ENCODE measurements at regions not wholly inside any gene's neighbourhood (a gene's known extent, or its start where the extent isn't known, plus 50 kb on each side); places are given as distances from the start of the nearest gene placed in this dataset.

GRCh38 chr10:78857193-78857592, 211.6 kb upstream of the ZMIZ1 start:
- Mint-ChIP-seq H3K4me1 (no peaks in the 10 kb centered on the region), H3K36me3 (no peaks in the 10 kb centered on the region), H3K4me3 (no peak overlapping the region), H3K27ac (no peak overlapping the region), H3K27me3 (peaks cover 0 to 4% (median 0%) of the 10 kb centered on the region in 5 donors), H3K9me3 (no peaks in the 10 kb centered on the region)
- Histone ChIP-seq H3K4me1 (ENCODE audit: control insufficient read depth in 2 of 2, insufficient read depth in 2 of 2, low read length in 2 of 2) (no peaks in the 10 kb centered on the region), H3K9me3 (ENCODE audit: control insufficient read depth in 2 of 3, low read length in 3 of 3) (no peaks in the 10 kb centered on the region), H3K27me3 (ENCODE audit: control insufficient read depth in 2 of 2, insufficient read depth in 2 of 2, low read length in 2 of 2) (no peaks in the 10 kb centered on the region), H3K27ac (ENCODE audit: low read depth, low read length) (no peak overlapping the region), H3K4me3 (ENCODE audit: low read length) (no peak overlapping the region), H3K36me3 (ENCODE audit: control insufficient read depth in 2 of 3, insufficient read depth in 3 of 3, low read length in 3 of 3) (no peaks in the 10 kb centered on the region)
- intact Hi-C loops (cut with micrococcal nuclease): no loop called here
- DNase-seq (no peak), ATAC-seq (no peak)
- POLR2A ChIA-PET: no interaction called here
- CTCF ChIA-PET: no interaction called here

GRCh38 chr10:78859266-78859665, 209.5 kb upstream of the ZMIZ1 start:
- no peaks in the 10 kb centered on the region for H3K9me3 Mint-ChIP-seq
- ATAC-seq (no peak), DNase-seq (no peak)
- no peaks in the 10 kb centered on the region for H3K36me3 Mint-ChIP-seq
- no peak overlapping the region for H3K27ac Mint-ChIP-seq
- no peaks in the 10 kb centered on the region for H3K27me3 ChIP-seq (ENCODE audit: control insufficient read depth in 2 of 2, insufficient read depth in 2 of 2, low read length in 2 of 2)
- CTCF ChIA-PET: no interaction called here
- H3K4me3 Mint-ChIP-seq: no peak overlapping the region
- H3K27ac ChIP-seq (ENCODE audit: low read depth, low read length): no peak overlapping the region
- no peaks in the 10 kb centered on the region for H3K4me1 ChIP-seq (ENCODE audit: control insufficient read depth in 2 of 2, insufficient read depth in 2 of 2, low read length in 2 of 2)
- POLR2A ChIA-PET: no interaction called here
- H3K4me1 Mint-ChIP-seq: no peaks in the 10 kb centered on the region
- intact Hi-C loops (cut with micrococcal nuclease): no loop called here
- no peaks in the 10 kb centered on the region for H3K36me3 ChIP-seq (ENCODE audit: control insufficient read depth in 2 of 3, insufficient read depth in 3 of 3, low read length in 3 of 3)
- H3K4me3 ChIP-seq (ENCODE audit: low read length): no peak overlapping the region
- H3K9me3 ChIP-seq (ENCODE audit: control insufficient read depth in 2 of 3, low read length in 3 of 3): no peaks in the 10 kb centered on the region
- peaks cover 0 to 6% (median 0%) of the 10 kb centered on the region in 5 donors for H3K27me3 Mint-ChIP-seq

- Histone ChIP-seq H3K4me1 (ENCODE audit: control insufficient read depth in 2 of 2, insufficient read depth in 2 of 2, low read length in 2 of 2) (no peaks in the 10 kb centered on the region), H3K27me3 (ENCODE audit: control insufficient read depth in 2 of 2, insufficient read depth in 2 of 2, low read length in 2 of 2) (no peaks in the 10 kb centered on the region), H3K27ac (ENCODE audit: low read depth, low read length) (no peak overlapping the region), H3K4me3 (ENCODE audit: low read length) (no peak overlapping the region), H3K36me3 (ENCODE audit: control insufficient read depth in 2 of 3, insufficient read depth in 3 of 3, low read length in 3 of 3) (no peaks in the 10 kb centered on the region), H3K9me3 (ENCODE audit: control insufficient read depth in 2 of 3, low read length in 3 of 3) (no peaks in the 10 kb centered on the region)
- H3K9me3 Mint-ChIP-seq: no peaks in the 10 kb centered on the region
- peaks cover 0 to 6% (median 0%) of the 10 kb centered on the region in 5 donors for H3K27me3 Mint-ChIP-seq
- DNase-seq (no peak), ATAC-seq (no peak)
- no peak overlapping the region for H3K4me3 Mint-ChIP-seq
- ChIA-PET CTCF (interaction anchor here (0.6 kb wide), 1 partner anchor 436 kb away, joined by 3 read pairs; no protein-coding TSS in a partner anchor), POLR2A (no interaction called here)
- no peak overlapping the region for H3K27ac Mint-ChIP-seq
- intact Hi-C loops (cut with micrococcal nuclease): no loop called here
- no peaks in the 10 kb centered on the region for H3K4me1 Mint-ChIP-seq
- no peaks in the 10 kb centered on the region for H3K36me3 Mint-ChIP-seq
Measured at GRCh38 chr10:78859769-78860168, 209.0 kb upstream of the ZMIZ1 start.

- H3K9me3 Mint-ChIP-seq: no peaks in the 10 kb centered on the region
- no peaks in the 10 kb centered on the region for H3K9me3 ChIP-seq (ENCODE audit: control insufficient read depth in 2 of 3, low read length in 3 of 3)
- ATAC-seq (no peak), DNase-seq (no peak)
- CTCF ChIA-PET: interaction anchor here (0.6 kb wide), 1 partner anchor 437 kb away, joined by 3 read pairs; no protein-coding TSS in a partner anchor
- no peaks in the 10 kb centered on the region for H3K36me3 ChIP-seq (ENCODE audit: control insufficient read depth in 2 of 3, insufficient read depth in 3 of 3, low read length in 3 of 3)
- intact Hi-C loops (cut with micrococcal nuclease): no loop called here
- H3K27me3 Mint-ChIP-seq: peaks cover 0 to 6% (median 0%) of the 10 kb centered on the region in 5 donors
- no peak overlapping the region for H3K27ac ChIP-seq (ENCODE audit: low read depth, low read length)
- H3K4me3 ChIP-seq (ENCODE audit: low read length): no peak overlapping the region
- POLR2A ChIA-PET: no interaction called here
- no peaks in the 10 kb centered on the region for H3K27me3 ChIP-seq (ENCODE audit: control insufficient read depth in 2 of 2, insufficient read depth in 2 of 2, low read length in 2 of 2)
- no peak overlapping the region for H3K27ac Mint-ChIP-seq
- no peaks in the 10 kb centered on the region for H3K4me1 Mint-ChIP-seq
- no peaks in the 10 kb centered on the region for H3K4me1 ChIP-seq (ENCODE audit: control insufficient read depth in 2 of 2, insufficient read depth in 2 of 2, low read length in 2 of 2)
- H3K4me3 Mint-ChIP-seq: no peak overlapping the region
- no peaks in the 10 kb centered on the region for H3K36me3 Mint-ChIP-seq
Measured at GRCh38 chr10:78860260-78860914, 208.4 kb upstream of the ZMIZ1 start.

GRCh38 chr10:78861529-78862327, 207.0 kb upstream of the ZMIZ1 start:
- POLR2A ChIA-PET: no interaction called here
- ATAC-seq (no peak), DNase-seq (no peak)
- Histone ChIP-seq H3K36me3 (ENCODE audit: control insufficient read depth in 2 of 3, insufficient read depth in 3 of 3, low read length in 3 of 3) (no peaks in the 10 kb centered on the region), H3K9me3 (ENCODE audit: control insufficient read depth in 2 of 3, low read length in 3 of 3) (no peaks in the 10 kb centered on the region), H3K4me3 (ENCODE audit: low read length) (no peak overlapping the region), H3K27ac (ENCODE audit: low read depth, low read length) (no peak overlapping the region), H3K27me3 (ENCODE audit: control insufficient read depth in 2 of 2, insufficient read depth in 2 of 2, low read length in 2 of 2) (no peaks in the 10 kb centered on the region), H3K4me1 (ENCODE audit: control insufficient read depth in 2 of 2, insufficient read depth in 2 of 2, low read length in 2 of 2) (no peaks in the 10 kb centered on the region)
- intact Hi-C loops (cut with micrococcal nuclease): no loop called here
- H3K4me3 Mint-ChIP-seq: no peak overlapping the region
- H3K27me3 Mint-ChIP-seq: peaks cover 0 to 6% (median 0%) of the 10 kb centered on the region in 5 donors
- no peaks in the 10 kb centered on the region for H3K36me3 Mint-ChIP-seq
- H3K27ac Mint-ChIP-seq: peak overlapping the region in 1 of 9 donors; percentile 41
- no peaks in the 10 kb centered on the region for H3K9me3 Mint-ChIP-seq
- H3K4me1 Mint-ChIP-seq: no peaks in the 10 kb centered on the region
- CTCF ChIA-PET: no interaction called here

- DNase-seq (no peak), ATAC-seq (no peak)
- Mint-ChIP-seq H3K36me3 (no peaks in the 10 kb centered on the region), H3K27ac (no peak overlapping the region), H3K4me3 (no peak overlapping the region), H3K27me3 (peaks cover 0 to 6% (median 0%) of the 10 kb centered on the region in 5 donors), H3K9me3 (no peaks in the 10 kb centered on the region), H3K4me1 (no peaks in the 10 kb centered on the region)
- no peak overlapping the region for H3K4me3 ChIP-seq (ENCODE audit: low read length)
- no peaks in the 10 kb centered on the region for H3K36me3 ChIP-seq (ENCODE audit: control insufficient read depth in 2 of 3, insufficient read depth in 3 of 3, low read length in 3 of 3)
- no peaks in the 10 kb centered on the region for H3K27me3 ChIP-seq (ENCODE audit: control insufficient read depth in 2 of 2, insufficient read depth in 2 of 2, low read length in 2 of 2)
- intact Hi-C loops (cut with micrococcal nuclease): no loop called here
- ChIA-PET CTCF (no interaction called here), POLR2A (no interaction called here)
- H3K4me1 ChIP-seq (ENCODE audit: control insufficient read depth in 2 of 2, insufficient read depth in 2 of 2, low read length in 2 of 2): no peaks in the 10 kb centered on the region
- H3K27ac ChIP-seq (ENCODE audit: low read depth, low read length): no peak overlapping the region
- no peaks in the 10 kb centered on the region for H3K9me3 ChIP-seq (ENCODE audit: control insufficient read depth in 2 of 3, low read length in 3 of 3)
Measured at GRCh38 chr10:78862328-78862640, 206.5 kb upstream of the ZMIZ1 start.

Data from naive thymus-derived CD4-positive, alpha-beta T cell (primary cell).